DMS79 (cell line): ENCODE measurements at regions not wholly inside any gene's neighbourhood (a gene's known extent, or its start where the extent isn't known, plus 50 kb on each side); places are given as distances from the start of the nearest gene placed in this dataset.
"Not testable (repeated sequence)": the region's sequence is repeated elsewhere in the genome, so short reads cannot be mapped to it uniquely, and the experiment has no call there.

Source experiments
- DNase-seq: peaks from one replicate; lab custom pipeline; 2025; lab: John Stamatoyannopoulos, UW

- DNase-seq: no peak
Measured at GRCh38 chr4:112775801-112776200, 138.9 kb downstream of the LARP7 start.

GRCh38 chr4:112776535-112776934, 139.6 kb downstream of the LARP7 start:
- DNase-seq: no peak

GRCh38 chr4:112778520-112778919, 141.6 kb downstream of the LARP7 start:
- DNase-seq: no peak

- DNase-seq: no peak
Measured at GRCh38 chr4:112793033-112793432, 156.1 kb downstream of the LARP7 start.

GRCh38 chr4:112800001-112800400, 163.1 kb downstream of the LARP7 start:
- no peak for DNase-seq

- DNase-seq: no peak
Measured at GRCh38 chr4:112801341-112801740, 164.4 kb downstream of the LARP7 start.

GRCh38 chr4:112802780-112803179, 165.8 kb downstream of the LARP7 start:
- no peak for DNase-seq

- DNase-seq: no peak
Measured at GRCh38 chr4:112807083-112807482, 170.1 kb downstream of the LARP7 start.

GRCh38 chr4:112808001-112808400, 171.1 kb downstream of the LARP7 start:
- DNase-seq: no peak

GRCh38 chr4:112813790-112814189, 176.8 kb downstream of the LARP7 start:
- no peak for DNase-seq

GRCh38 chr4:112817933-112818593, 181.1 kb downstream of the LARP7 start:
- DNase-seq: no peak

- no peak for DNase-seq
Measured at GRCh38 chr4:112818594-112818965, 181.6 kb downstream of the LARP7 start.

GRCh38 chr4:112819729-112820128, 182.8 kb downstream of the LARP7 start:
- DNase-seq: no peak

GRCh38 chr4:112823156-112823555, 186.2 kb downstream of the LARP7 start:
- DNase-seq: no peak

- DNase-seq: no peak
Measured at GRCh38 chr4:112823606-112824005, 186.7 kb downstream of the LARP7 start.

- no peak for DNase-seq
Measured at GRCh38 chr4:112830753-112831386, 193.9 kb downstream of the LARP7 start.

- no peak for DNase-seq
Measured at GRCh38 chr4:112832493-112832892, 195.6 kb downstream of the LARP7 start.

- DNase-seq: no peak
Measured at GRCh38 chr4:112836895-112837294, 200.0 kb downstream of the LARP7 start.

- not testable (repeated sequence) for DNase-seq
Measured at GRCh38 chr4:112838015-112838414, 201.1 kb downstream of the LARP7 start.

GRCh38 chr4:112840061-112840460, 203.1 kb downstream of the LARP7 start:
- DNase-seq: no peak

GRCh38 chr4:112840619-112841018, 203.7 kb downstream of the LARP7 start:
- no peak for DNase-seq

GRCh38 chr4:112842513-112842912, 205.6 kb downstream of the LARP7 start:
- DNase-seq: no peak

- no peak for DNase-seq
Measured at GRCh38 chr4:112845386-112845785, 204.1 kb upstream of the ANK2 start.

- no peak for DNase-seq
Measured at GRCh38 chr4:112847045-112847444, 202.4 kb upstream of the ANK2 start.
